Left renal pelvis (tissue), 4 donors: ENCODE measurements at regions not wholly inside any gene's neighbourhood (a gene's known extent, or its start where the extent isn't known, plus 50 kb on each side); places are given as distances from the start of the nearest gene placed in this dataset.
"Not testable (repeated sequence)": the region's sequence is repeated elsewhere in the genome, so short reads cannot be mapped to it uniquely, and the experiment has no call there.

Source experiments
- DNase-seq, 4 donors: peaks; one replicate each; pipeline ENCODE4 v3.0.0-alpha.2; 2013; ENCODE audit warnings: low read depth in 4 of 4, low spot score in 3 of 4

DNA sequence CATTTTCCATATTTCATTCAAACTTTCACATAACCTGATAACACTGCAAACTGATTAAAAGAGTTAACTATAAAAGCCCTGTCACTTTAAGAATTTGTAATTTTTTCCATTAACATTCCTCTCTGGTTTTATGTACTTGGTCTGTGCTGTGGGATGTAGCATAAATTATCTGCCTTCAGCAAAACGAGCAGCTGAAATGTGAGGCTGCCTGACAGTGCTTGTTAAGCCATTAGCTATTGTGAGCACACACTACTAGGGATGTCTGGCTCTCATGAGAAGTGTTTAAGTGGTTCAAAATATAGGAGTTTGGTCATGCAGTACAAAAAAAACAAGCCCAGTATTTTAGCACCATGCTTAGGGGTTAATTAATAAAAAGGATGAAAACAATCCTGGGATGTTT, 63.0 kb downstream of the HOXA1 start:
- DNase-seq = peak; percentile 32 to 54 (median 50)

DNA sequence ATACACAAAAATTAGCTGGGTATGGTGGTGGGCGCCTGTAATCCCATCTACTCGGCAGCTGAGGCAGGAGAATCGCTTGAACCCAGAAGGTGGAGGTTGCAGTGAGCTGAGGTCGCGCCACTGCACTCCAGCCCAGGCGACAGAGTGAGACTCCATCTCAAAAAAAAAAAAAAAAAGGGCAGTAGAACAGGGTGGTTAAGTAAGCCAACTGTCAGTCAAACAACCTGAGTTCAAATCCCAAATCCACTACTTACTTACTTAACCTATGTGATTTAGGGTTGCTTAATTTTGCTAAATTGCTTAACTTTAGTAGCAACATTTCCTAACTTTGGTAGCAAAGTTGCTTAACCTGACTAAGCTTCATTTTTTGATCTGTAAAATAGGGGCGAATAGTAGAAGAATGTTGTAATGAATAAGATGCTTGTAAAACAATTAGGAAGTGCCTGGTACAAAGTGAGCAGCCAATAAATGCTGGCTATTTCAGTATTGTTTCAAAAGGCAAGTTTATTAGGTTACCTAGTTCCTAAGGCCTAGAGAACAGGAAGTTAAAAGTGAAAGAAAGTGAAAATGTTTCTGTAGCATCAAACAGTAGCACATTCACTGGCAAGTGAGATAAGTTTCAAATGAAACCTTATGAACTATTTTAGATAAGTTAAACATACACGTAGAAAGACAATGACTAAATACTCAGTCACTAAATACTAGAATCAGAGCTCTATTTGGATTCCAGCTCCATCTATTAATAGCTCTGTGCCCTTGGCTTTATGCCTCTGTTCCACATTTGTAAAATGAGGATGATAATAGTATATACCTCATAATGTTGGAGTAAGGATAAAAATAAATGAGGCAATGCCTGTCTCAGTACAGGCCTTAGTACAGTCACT, 64.3 kb downstream of the HOXA1 start:
- no peak for DNase-seq

DNA sequence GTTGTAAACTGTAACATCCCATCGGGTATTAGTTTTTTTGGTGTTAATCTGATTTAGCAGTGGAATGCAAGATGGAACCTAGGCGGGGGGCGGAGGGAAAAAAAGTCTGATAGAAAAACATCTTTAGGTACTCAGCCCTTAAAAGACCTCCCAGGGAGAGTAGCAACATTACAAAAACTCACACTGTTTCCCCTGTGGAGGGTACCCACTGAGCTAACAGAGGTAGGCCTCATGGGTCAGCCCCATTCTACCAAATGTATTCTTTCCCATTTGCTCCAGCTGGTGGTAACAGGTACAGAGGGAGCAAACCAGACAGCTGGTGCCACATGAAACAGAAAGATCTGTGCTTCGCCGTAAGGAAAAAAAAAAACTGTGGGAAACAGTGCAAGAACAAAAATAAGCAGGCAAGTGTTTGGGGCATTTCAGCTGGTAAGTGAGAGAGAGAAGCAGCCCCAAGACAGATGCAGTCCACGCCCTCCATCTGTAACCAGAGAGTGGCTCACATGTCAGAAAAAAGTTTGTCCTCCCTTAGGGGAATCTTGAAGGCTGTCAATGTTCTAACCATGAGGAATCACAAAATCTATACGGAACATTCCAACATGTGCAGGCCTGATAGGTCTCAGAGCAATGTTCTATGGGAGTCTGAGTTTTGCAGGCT, 65.3 kb downstream of the HOXA1 start:
- no peak for DNase-seq

DNA sequence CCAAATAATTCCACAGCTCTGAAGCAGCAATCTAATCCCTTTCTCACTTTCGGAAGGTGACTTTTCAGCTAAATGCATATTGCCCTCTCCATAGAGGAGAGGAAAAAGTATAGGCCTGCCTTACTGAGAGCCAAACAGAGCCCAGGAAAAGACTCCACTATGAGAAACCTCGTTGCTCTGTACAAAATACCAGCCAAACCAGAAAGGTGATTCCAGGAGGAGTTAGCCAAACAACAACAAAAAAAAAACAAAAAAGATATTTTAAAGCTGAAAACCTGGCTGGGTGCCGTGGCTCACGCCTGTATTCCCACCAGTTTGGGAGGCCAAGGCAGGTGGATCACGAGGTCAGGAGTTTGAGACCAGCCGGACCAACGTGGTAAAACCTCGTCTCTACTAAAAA, 70.5 kb downstream of the HOXA1 start:
- no peak for DNase-seq

DNA sequence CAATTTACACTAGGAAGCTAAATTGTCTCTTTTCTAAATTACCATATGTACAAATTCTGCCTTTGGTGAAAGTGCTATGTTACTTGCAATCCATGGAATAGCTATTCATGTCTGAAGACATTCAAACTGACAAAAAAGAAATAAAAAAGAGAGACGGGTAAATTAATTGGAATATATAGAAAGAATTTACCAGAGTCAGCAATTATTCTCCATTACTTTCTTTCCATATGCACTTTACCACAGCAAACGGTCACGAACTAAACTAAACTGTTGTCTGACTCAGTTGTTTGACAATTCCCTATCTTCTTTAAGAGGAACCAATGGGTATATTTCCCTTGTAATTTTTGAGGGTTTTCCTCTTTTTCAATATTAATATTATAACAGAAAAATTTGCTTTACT, 85.7 kb downstream of the HOXA1 start:
- DNase-seq = no peak

DNA sequence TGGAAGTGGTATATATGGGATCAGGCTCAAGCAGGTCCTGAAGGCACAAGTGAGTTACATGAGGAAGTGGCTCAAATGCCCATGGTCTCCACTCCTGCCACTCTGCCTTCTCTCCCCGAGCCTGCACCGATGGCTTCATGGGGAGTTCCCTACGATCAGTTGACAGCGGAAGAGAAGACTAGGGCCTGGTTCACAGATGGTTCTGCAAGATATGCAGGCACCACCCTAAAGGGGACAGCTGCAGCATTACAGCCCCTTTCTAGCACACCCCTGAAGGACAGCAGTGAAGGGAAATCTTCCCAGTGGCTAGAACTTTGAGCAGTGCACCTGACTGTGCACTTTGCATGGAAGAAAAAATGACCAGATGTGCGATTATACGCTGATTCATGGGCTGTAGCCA, 95.3 kb downstream of the HOXA1 start:
- DNase-seq = no peak

DNA sequence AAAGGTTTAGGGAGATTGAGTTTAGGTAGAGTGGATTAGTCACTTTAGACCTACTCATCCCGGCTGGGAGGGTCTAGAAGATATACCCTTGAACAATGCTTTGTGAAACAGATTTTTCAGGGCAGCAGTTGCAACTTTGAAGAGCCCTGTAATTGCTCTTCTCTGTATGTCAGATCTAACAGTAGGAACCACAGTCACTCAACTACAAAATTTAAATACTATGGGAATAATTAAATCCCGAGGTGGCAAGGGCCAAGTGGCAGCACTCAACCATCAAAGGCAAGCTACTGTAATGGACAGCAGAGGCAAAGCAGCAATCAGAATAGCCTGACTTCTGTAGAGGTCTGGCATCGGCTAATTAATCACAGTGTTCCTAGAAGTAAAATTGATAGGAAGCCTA, 97.5 kb downstream of the HOXA1 start:
- DNase-seq = not testable (repeated sequence)

DNA sequence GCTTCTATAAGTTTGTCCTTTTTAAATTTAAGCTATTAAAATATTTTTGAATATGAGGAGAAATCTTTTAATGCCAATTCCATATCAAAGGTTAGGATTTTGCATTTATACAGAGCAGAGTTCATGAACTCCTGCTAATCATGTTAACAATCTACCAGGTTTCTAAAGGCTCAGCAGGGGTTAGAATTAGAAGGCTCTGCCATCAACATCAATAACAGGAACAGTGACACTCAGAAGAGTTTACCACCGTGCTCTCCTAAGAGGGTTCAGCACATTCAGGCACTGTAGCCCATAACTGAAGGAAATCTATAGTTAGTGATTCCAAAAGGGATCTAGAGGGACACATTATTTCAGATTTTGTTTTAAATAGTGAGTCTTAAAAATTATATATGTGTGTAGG, 100.1 kb downstream of the HOXA1 start:
- DNase-seq = no peak

DNA sequence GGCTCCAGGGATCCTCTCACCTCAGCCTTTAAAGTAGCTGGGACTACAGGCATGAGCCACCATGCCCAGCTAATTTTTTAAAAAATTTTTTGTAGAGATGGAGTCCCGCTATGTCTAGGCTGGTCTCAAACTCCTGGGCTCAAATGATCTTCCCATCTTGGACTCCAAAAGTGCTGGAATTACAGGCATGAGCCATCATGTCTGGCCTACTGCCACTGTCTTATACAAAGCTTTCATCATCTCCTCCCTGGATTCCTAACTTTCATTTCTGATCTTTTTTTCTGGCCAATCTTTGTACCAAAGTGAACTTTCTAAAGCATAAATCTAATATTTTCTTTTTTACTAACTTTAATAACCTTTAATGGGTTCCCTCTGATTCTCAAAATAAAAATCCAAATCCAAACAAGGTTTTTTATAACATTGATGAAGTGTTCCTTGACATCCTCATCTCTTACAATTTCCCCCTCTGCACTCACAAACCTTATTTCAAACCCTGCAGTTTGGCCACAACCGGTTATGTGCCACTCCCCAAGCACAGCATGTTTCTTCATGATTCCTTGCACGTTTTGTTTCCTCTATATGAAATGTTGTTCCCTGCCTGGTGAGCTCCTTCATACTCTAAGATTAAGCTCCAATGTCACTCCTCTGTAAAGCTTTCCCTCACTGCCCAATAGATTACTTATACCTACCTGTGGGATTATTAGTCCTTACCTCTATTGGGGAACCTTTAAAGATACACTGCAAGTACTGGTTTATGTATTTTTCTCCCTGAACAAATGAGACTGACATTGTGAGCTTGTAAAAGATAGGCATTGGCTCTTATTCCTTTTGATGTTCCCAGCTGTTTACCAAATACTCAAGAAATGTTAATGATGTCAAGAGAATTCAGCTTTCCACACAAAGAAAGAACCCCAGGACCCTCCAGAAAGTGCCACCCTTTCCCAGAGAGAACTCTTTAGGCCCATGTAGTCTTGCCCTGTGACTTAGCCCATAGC, 101.7 kb downstream of the HOXA1 start:
- no peak for DNase-seq

DNA sequence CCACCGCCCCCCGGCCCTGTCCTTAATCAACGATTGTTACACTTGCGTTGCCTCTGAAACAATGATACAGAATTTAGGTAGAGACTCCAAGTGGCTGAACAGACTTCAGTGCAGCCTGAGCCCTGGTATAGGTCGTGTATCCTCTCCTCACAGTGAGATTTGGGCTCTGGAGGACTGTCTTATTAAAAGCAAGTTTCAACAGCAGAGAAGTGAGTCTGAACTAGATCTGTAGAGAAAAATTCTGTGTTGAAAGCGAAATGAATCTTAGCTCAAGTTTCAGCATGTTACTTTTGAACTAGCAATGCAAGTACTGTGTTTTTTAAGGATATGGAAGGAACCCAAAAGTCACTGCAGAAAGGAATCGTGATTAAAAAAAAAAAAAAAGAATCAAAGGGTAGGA, 103.1 kb downstream of the HOXA1 start:
- DNase-seq = no peak

DNA sequence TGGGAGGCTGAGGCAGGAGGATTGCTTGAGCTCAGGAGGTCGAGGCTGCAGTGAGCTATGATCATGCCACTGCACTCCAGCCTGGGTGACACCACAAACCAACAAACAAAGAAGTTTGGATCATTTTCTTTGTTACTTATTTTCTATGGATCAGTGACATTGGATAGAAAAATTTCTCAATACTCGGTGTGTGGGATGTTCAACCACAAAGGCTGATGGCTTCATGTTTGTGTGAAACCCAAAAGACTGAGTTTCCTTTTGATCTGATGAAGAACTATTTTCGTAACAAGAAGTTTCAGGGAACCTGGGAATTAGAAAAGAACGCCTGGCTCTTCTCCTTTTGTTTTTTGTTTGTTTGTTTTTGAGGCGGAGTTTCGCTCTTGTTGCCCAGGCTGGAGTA, 104.0 kb downstream of the HOXA1 start:
- no peak for DNase-seq

DNA sequence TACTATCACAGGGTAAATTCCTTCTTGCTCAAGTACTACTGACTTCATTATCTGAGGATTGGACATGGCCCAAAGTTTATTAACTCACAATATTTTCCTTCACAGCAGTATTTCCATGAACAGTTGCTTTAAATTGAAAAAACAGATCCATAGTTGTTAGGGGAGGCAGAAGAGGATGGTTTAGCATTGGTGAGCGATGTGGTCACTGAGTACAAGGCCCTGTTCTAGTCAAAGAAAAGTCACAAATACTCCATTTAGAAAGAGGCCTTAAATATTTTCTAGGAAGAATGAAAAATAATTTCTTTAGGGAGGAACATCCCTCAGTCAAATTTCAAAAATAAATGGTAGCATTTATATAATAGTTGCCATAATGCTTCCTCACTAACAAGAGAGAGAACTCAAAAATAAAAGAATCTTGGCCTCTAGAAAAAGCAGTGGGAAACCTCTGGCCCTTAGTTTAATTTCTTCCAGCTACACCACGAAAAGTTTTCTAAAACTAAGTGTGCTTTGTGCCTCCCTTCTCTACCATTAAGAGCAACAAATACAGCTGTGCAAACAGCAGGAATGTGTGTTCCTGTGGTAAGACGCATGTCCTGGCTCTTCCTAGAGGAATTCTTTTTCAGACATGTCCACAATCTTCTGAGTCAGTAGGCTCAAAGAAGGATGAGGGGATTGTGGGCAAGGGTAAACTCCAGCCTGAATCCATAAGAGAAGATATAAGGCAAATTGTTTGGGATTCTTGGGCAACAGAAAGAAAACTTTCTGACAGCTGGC, 105.7 kb downstream of the HOXA1 start:
- DNase-seq = no peak

DNA sequence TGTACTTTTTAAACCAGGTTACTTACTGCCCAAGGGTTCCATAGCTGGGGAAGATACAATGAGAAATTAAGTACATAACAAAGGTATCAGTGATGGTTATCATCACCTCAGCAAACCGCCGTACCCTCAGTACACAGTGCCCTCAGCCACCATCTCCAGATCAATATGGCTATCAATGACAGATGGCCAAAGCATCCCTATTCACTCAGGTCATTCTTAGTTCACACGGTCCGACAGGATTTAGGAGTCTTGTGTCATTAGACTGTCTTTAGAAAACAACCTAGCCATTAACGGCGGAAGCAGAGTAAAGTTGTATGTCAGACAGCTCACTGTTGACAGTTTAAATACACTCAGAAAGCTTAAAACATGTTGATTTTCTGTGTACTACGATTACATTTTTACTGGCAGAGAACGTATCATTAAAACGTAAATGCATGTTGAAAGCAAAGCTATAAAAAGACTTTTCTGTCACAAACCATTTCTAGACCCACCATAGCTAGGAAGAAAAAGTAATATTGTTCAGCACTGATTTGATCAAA, 106.9 kb downstream of the HOXA1 start:
- no peak for DNase-seq

DNA sequence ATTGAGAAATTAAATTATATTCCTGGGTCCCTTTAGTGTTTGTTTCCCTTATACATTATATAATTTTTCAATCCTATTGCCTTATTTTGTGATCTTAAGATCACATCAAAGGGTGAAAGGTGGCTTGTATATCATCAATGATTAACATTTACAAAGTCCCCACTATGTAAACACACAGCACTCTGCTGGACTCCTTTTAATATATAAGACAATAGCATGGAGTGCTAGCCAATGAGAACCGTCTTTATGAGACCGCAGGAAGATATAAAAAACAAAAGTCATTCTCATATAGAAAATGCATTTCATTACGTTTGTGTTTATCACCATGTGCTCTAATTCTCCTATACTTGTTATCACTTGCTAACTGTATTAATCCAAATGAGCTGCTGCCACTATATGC, 108.5 kb downstream of the HOXA1 start:
- no peak for DNase-seq

DNA sequence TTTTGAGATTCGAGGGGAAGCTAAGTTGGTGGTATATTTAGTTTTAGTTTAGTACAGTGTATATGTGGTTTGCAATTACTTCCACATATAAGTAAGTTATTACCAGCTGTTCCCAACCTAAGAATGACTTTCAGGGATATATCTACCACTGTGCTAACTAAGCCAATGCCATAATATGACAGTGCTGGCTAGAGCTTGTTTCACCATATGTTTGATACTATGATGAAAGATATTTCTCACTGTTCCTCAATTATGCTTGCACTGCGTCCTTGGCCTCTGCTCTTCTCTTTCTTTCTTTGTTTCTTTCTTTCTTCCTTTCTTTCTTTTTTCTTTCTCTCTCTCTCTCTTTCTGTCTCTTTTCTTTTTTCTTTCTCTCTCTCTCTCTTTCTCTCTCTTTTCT, 113.8 kb upstream of the SKAP2 start:
- no peak for DNase-seq

DNA sequence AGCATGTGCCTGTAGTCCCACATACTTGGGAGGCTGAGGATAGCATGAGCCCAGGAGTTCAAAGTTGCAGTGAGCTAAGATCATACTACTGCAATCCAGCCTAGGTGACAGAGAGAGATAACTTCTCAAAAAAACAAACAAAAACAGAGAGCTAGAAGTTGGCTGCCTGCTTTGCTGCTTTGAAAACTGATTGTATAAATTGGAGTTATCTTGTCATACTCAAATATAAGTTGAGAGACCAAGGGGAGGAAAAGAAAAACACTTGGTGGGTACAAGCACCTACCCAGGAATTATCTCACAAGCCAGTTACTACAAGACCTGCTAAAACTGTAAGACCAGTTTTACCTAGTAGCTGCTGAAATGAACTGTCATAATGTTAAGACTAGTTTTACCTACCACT, 112.5 kb upstream of the SKAP2 start:
- DNase-seq = no peak

DNA sequence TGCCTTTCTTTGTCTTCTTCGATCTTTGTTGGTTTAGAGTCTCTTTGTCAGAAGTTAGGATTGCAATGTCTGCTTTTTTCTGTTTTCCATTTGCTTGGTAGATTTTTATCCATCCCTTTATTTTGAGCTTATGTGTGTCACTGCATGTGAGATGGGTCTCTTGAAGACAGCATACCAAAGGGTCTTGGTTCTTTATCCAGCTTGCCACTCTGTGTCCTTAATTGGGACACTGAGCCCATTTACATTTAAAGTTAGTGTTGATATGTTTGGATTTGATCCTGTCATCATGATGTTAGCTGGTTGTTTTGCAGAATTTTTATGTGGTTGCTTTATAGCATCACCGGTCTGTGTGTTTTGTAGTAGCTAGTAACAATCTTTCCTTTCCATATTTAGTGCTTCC, 107.5 kb upstream of the SKAP2 start:
- not testable (repeated sequence) for DNase-seq

DNA sequence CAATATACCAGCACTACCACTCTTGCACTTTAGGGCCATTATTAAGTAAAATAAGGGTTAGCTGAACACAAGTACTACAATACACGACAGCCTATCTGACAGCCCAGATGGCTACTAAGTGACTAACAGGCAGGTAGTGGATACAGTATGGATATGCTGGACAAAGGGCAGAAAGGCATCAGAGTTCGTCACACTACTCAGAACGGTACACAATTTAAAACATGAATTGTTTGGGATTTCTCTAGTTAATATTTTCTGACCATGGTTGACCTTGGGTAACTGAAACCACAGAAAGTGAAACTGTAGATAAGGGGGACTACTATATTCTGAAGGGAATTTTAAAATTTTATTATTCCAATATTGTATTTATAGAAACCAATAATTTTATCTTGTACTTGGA, 101.3 kb upstream of the SKAP2 start:
- no peak for DNase-seq

DNA sequence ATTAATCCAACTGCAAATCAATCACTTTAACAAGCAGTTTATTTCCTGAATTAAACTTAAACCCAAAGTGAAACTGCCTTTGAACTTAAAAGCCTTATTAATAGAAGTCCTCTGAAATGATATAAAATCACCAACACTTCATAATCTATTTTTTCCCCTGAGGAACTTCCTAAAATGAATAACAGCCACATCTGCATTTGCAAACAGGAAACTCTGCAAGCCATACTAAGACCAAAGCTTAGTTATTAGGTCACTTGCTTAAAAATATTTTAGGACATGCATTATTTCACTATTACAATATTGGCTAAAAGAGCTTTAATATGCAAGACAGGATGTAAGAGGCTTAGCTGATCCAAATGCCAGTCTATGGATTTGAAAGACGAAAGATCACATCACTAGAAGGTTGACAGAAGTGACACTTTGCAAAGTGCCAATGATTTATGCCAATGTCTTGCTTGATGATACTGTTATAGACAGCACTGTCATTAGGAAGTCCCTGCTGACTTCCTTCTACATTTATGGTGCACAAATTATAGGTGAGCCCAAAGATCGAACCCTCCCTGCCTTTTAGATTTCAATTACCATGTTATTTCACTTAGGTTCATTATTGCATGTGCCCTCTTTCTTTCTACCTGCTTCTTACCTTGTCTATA, 99.9 kb upstream of the SKAP2 start:
- DNase-seq = no peak

DNA sequence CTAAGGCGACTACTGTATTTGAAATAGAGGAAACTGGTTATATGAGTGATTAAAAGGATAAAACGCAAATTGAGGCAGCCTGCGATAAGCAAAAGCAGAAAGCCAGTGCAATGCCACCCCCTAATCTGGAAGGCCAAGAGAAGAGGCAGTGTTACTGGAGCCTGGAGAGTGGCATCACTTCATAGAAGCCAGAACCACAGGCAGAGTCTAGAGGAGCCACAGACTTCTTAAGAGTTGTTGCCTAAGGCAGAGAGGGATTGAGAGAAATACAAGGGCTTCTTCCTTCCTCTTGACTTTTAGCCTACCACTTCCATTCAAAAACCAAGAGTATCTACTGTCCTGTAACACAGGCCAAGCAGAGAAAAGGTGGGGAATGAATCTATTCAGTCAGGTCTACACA, 94.9 kb upstream of the SKAP2 start:
- no peak for DNase-seq
